SU-DHL-6 (cell line): ENCODE measurements at regions not wholly inside any gene's neighbourhood (a gene's known extent, or its start where the extent isn't known, plus 50 kb on each side); places are given as distances from the start of the nearest gene placed in this dataset.

Experiments used
- H2AFZ ChIP-seq: fragments of 200-600 bp; sonication (generic); 2 replicates; pipeline ENCODE4 v1.6.1; 2014; ENCODE audit warnings: low read depth, mild to moderate bottlenecking, moderate library complexity, mixed read lengths, antibody characterized with exemption, low read length; ENCODE audit not compliant: severe bottlenecking
- H3F3A ChIP-seq: fragments of 200-600 bp; shearing (Covaris generic); 2 replicates; pipeline ENCODE4 v1.6.0; 2016; ENCODE audit warnings: antibody characterized with exemption, mild to moderate bottlenecking; ENCODE audit not compliant: insufficient read depth
- H3K27ac ChIP-seq: fragments of 200-600 bp; sonication (generic); 2 replicates; pipeline ENCODE4 v1.5.1; 2016; ENCODE audit warnings: low read depth, mild to moderate bottlenecking, low read length, moderate library complexity, mixed read lengths
- H3K27me3 ChIP-seq: fragments of 200-600 bp; sonication (generic), shearing (Covaris generic); 2 replicates; pipeline ENCODE4 v1.6.0; 2014; ENCODE audit warnings: mild to moderate bottlenecking, low read length
- H3K36me3 ChIP-seq: fragments of 200-600 bp; sonication (generic); 2 replicates; pipeline ENCODE4 v1.6.1; 2014; ENCODE audit warnings: mild to moderate bottlenecking, low read length, mixed read lengths
- H3K4me2 ChIP-seq: fragments of 300-600, 200-600 bp; shearing (Covaris generic), sonication (generic); 2 replicates; pipeline ENCODE4 v1.6.0; 2014; ENCODE audit warnings: low read length, low read depth, mild to moderate bottlenecking; ENCODE audit not compliant: poor library complexity, severe bottlenecking
- H3K4me3 ChIP-seq: fragments of 200-600 bp; sonication (generic); 2 replicates; pipeline ENCODE4 v1.5.1; 2014; ENCODE audit warnings: antibody characterized with exemption, low read length, mild to moderate bottlenecking, mixed read lengths; ENCODE audit not compliant: insufficient read depth, poor library complexity, severe bottlenecking
- H3K79me2 ChIP-seq: fragments of 200-600 bp; sonication (generic); 2 replicates; pipeline ENCODE4 v1.6.1; 2014; ENCODE audit warnings: mild to moderate bottlenecking, low read length, moderate library complexity; ENCODE audit not compliant: insufficient read depth
- H3K9ac ChIP-seq: fragments of 200-600 bp; sonication (generic); 2 replicates; pipeline ENCODE4 v1.7.0; 2014; ENCODE audit warnings: mild to moderate bottlenecking, low read length
- H3K9me2 ChIP-seq: fragments of 200-600 bp; sonication (generic); replicated peaks from 2 replicates; pipeline ENCODE4 v1.6.1; 2014; ENCODE audit warnings: low read length; ENCODE audit not compliant: insufficient read depth
- H3K9me3 ChIP-seq: fragments of 200-600 bp; sonication (generic); 2 replicates; pipeline ENCODE4 v1.6.1; 2014; ENCODE audit warnings: low read length, mixed read lengths; ENCODE audit not compliant: insufficient read depth
- H4K20me1 ChIP-seq: fragments of 200-600 bp; sonication (generic); 2 replicates; pipeline ENCODE4 v1.6.1; 2014; ENCODE audit warnings: low read depth, mild to moderate bottlenecking, antibody characterized with exemption, low read length, moderate library complexity, mixed read lengths
- EZH2phosphoT487 ChIP-seq: fragments of 200-600 bp; sonication (generic), shearing (Covaris generic); conservative IDR thresholded peaks from 2 replicates; pipeline ENCODE4 v1.6.1; 2018; ENCODE audit warnings: mild to moderate bottlenecking, antibody characterized with exemption, low read length, moderate library complexity, mixed read lengths
- TF ChIP-seq, protein P1 (sequence below): fragments of 200-600 bp; sonication (generic); IDR thresholded peaks from one replicate; pipeline ENCODE4 v1.5.1; 2017; ENCODE audit warnings: antibody characterized with exemption, mild to moderate bottlenecking, low read length, moderate library complexity; ENCODE audit not compliant: insufficient read depth, poor library complexity, severe bottlenecking

GRCh38 chr12:115243933-115244628, 560.1 kb upstream of the TBX3 start:
- Histone ChIP-seq H3K9me3 (no peaks in the 10 kb centered on the region), H3K36me3 (no peaks in the 10 kb centered on the region), H4K20me1 (no peaks in the 10 kb centered on the region), H2AFZ (no peak overlapping the region), H3K4me2 (no peak overlapping the region), H3F3A (no peaks in the 10 kb centered on the region), H3K9ac (no peak overlapping the region), H3K4me3 (no peak overlapping the region), H3K27me3 (no peaks in the 10 kb centered on the region), H3K79me2 (no peaks in the 10 kb centered on the region), H3K27ac (no peak overlapping the region), H3K9me2 (0 out of 2 replicates have a peak, but pooled peaks cover 3% of the 10 kb centered on the region)
- TF ChIP-seq, protein P1, sequence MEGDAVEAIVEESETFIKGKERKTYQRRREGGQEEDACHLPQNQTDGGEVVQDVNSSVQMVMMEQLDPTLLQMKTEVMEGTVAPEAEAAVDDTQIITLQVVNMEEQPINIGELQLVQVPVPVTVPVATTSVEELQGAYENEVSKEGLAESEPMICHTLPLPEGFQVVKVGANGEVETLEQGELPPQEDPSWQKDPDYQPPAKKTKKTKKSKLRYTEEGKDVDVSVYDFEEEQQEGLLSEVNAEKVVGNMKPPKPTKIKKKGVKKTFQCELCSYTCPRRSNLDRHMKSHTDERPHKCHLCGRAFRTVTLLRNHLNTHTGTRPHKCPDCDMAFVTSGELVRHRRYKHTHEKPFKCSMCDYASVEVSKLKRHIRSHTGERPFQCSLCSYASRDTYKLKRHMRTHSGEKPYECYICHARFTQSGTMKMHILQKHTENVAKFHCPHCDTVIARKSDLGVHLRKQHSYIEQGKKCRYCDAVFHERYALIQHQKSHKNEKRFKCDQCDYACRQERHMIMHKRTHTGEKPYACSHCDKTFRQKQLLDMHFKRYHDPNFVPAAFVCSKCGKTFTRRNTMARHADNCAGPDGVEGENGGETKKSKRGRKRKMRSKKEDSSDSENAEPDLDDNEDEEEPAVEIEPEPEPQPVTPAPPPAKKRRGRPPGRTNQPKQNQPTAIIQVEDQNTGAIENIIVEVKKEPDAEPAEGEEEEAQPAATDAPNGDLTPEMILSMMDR: no peak
- TF ChIP-seq EZH2phosphoT487: no peak

GRCh38 chr12:115240251-115240650, 556.3 kb upstream of the TBX3 start:
- TF ChIP-seq, protein P1: no peak
- no peak for TF ChIP-seq EZH2phosphoT487
- H4K20me1 ChIP-seq: no peaks in the 10 kb centered on the region
- H3K4me3 ChIP-seq: no peak overlapping the region
- no peaks in the 10 kb centered on the region for H3K9me3 ChIP-seq
- no peaks in the 10 kb centered on the region for H3K36me3 ChIP-seq
- H3F3A ChIP-seq: no peaks in the 10 kb centered on the region
- H3K9ac ChIP-seq: no peak overlapping the region
- H2AFZ ChIP-seq: no peak overlapping the region
- 0 out of 2 replicates have a peak, but pooled peaks cover 3% of the 10 kb centered on the region for H3K9me2 ChIP-seq
- no peaks in the 10 kb centered on the region for H3K27me3 ChIP-seq
- H3K79me2 ChIP-seq: no peaks in the 10 kb centered on the region
- H3K4me2 ChIP-seq: no peak overlapping the region
- no peak overlapping the region for H3K27ac ChIP-seq

DNA sequence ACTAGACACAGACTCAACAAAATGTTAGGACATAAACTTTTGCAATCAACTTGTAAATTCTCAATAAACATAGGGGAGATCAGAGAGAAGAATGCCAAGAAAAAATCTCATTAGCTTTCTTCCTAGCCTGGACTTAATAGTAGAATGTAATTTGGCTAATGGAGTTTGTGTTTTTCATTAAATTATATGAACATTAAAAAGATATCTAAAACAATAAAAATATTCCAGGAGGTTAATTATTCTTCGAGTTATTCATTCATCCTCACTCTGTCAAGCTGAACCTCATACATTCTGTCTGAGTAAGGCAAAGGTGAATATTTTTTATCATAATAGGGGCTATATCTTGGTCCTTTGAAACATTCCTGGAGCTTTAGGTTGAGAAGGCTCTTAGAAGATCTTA, 551.9 kb upstream of the TBX3 start:
- H3K9me3 ChIP-seq: no peaks in the 10 kb centered on the region
- H3K36me3 ChIP-seq: no peaks in the 10 kb centered on the region
- H3K4me3 ChIP-seq: no peak overlapping the region
- no peaks in the 10 kb centered on the region for H3K79me2 ChIP-seq
- no peaks in the 10 kb centered on the region for H4K20me1 ChIP-seq
- no peak overlapping the region for H3K9ac ChIP-seq
- no peaks in the 10 kb centered on the region for H3F3A ChIP-seq
- no peak overlapping the region for H3K4me2 ChIP-seq
- no peaks in the 10 kb centered on the region for H3K27me3 ChIP-seq
- no peak overlapping the region for H2AFZ ChIP-seq
- H3K9me2 ChIP-seq: 0 out of 2 replicates have a peak, but pooled peaks cover 1% of the 10 kb centered on the region
- no peak overlapping the region for H3K27ac ChIP-seq
- TF ChIP-seq EZH2phosphoT487: no peak
- TF ChIP-seq, protein P1: no peak
